OCI-LY3 (cell line): ENCODE measurements at regions not wholly inside any gene's neighbourhood (a gene's known extent, or its start where the extent isn't known, plus 50 kb on each side); places are given as distances from the start of the nearest gene placed in this dataset.

Experiments used
- EZH2phosphoT487 ChIP-seq: fragments of 200-600 bp; shearing (Covaris generic); IDR thresholded peaks from 2 replicates; pipeline ENCODE4 v1.6.1; 2018; ENCODE audit warnings: antibody characterized with exemption, mixed run types, low read depth
- TF ChIP-seq, protein P1 (sequence below): fragments of 200-600, 300-600 bp; sonication (generic); IDR thresholded peaks from 2 replicates; pipeline ENCODE4 v1.5.1; 2014; ENCODE audit warnings: antibody characterized with exemption, low read length, low read depth

DNA sequence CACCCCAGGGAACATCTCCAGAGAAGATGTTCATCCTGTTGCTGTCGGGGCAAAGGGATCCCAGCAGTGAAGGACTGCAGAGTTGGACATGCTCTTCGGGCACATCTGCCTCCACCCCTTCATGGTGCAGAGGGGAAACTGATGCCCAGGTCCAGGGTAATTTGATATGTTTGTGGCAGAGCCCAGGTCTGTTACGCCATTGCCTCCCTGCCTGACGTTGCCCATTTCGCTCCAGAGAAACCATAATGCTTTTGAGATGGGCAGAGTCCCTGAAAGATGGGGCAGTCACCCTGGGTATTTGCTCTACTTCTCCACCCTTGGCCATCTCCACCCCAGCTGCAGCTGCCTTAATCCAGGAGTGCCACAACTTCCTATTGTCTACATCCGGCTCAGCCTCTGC is 290.4 kb upstream of the POU3F1 start:
- TF ChIP-seq, protein P1, sequence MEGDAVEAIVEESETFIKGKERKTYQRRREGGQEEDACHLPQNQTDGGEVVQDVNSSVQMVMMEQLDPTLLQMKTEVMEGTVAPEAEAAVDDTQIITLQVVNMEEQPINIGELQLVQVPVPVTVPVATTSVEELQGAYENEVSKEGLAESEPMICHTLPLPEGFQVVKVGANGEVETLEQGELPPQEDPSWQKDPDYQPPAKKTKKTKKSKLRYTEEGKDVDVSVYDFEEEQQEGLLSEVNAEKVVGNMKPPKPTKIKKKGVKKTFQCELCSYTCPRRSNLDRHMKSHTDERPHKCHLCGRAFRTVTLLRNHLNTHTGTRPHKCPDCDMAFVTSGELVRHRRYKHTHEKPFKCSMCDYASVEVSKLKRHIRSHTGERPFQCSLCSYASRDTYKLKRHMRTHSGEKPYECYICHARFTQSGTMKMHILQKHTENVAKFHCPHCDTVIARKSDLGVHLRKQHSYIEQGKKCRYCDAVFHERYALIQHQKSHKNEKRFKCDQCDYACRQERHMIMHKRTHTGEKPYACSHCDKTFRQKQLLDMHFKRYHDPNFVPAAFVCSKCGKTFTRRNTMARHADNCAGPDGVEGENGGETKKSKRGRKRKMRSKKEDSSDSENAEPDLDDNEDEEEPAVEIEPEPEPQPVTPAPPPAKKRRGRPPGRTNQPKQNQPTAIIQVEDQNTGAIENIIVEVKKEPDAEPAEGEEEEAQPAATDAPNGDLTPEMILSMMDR, result no peak
- no peak for TF ChIP-seq EZH2phosphoT487
